Endodermal cell (in vitro differentiated cells): ENCODE measurements at regions not wholly inside any gene's neighbourhood (a gene's known extent, or its start where the extent isn't known, plus 50 kb on each side); places are given as distances from the start of the nearest gene placed in this dataset.

ENCODE experiments used
- DNase-seq: peaks from one replicate; pipeline ENCODE4 v3.0.0-alpha.2; 2017
- H3K27ac ChIP-seq: 2 replicates; pipeline ENCODE4 v1.5.1; 2013; ENCODE audit warnings: mild to moderate bottlenecking, low read depth, low read length, moderate library complexity
- H3K27me3 ChIP-seq: 2 replicates; pipeline ENCODE4 v1.6.1; 2013; ENCODE audit warnings: mild to moderate bottlenecking, low read length, moderate library complexity; ENCODE audit not compliant: insufficient read depth, control insufficient read depth, poor library complexity, severe bottlenecking
- H3K36me3 ChIP-seq: 2 replicates; pipeline ENCODE4 v1.7.0; 2013; ENCODE audit warnings: mild to moderate bottlenecking, low read length, moderate library complexity; ENCODE audit not compliant: control insufficient read depth, insufficient read depth
- H3K4me1 ChIP-seq: one replicate; pipeline ENCODE4 v1.7.0; 2013; ENCODE audit warnings: low read length; ENCODE audit not compliant: control insufficient read depth, insufficient read depth
- H3K4me3 ChIP-seq: 2 replicates; pipeline ENCODE4 v1.5.1; 2013; ENCODE audit warnings: mild to moderate bottlenecking, low read length, moderate library complexity
- H3K9ac ChIP-seq: 2 replicates; pipeline ENCODE4 v1.6.1; 2013; ENCODE audit warnings: mild to moderate bottlenecking, low read length, moderate library complexity; ENCODE audit not compliant: poor library complexity, severe bottlenecking; ENCODE audit errors: extremely low read depth
- H3K9me3 ChIP-seq: 2 replicates; pipeline ENCODE4 v1.6.1; 2013; ENCODE audit warnings: mild to moderate bottlenecking, low read length, moderate library complexity; ENCODE audit not compliant: control insufficient read depth
- H3K27ac Mint-ChIP-seq: 2 replicates; pipeline ENCODE4 v1.8.0; 2020; ENCODE audit warnings: mixed read lengths
- H3K27me3 Mint-ChIP-seq: 2 replicates; pipeline ENCODE4 v1.8.0; 2021; ENCODE audit warnings: mild to moderate bottlenecking, mixed read lengths; ENCODE audit not compliant: insufficient read depth
- H3K36me3 Mint-ChIP-seq: 2 replicates; pipeline ENCODE4 v1.8.0; 2020; ENCODE audit warnings: low read depth, mixed read lengths
- H3K4me1 Mint-ChIP-seq: 2 replicates; pipeline ENCODE4 v1.8.0; 2020; ENCODE audit warnings: mixed read lengths
- H3K4me3 Mint-ChIP-seq: 2 replicates; pipeline ENCODE4 v1.8.0; 2020; ENCODE audit warnings: mild to moderate bottlenecking, moderate library complexity, mixed read lengths
- H3K9me3 Mint-ChIP-seq: 2 replicates; pipeline ENCODE4 v1.8.0; 2020; ENCODE audit warnings: mild to moderate bottlenecking, mixed read lengths
- CTCF ChIP-seq: fragments of 200-600 bp; sonication (generic); conservative IDR thresholded peaks from 2 replicates; pipeline ENCODE4 v1.5.0; 2021; ENCODE audit warnings: antibody characterized with exemption, mild to moderate bottlenecking
- WGBS, 2 experiments: methylation state at CpG; one replicate each; pipeline versions ENCODE4 v1.1.5 to v1.1.7; 2013; ENCODE audit warnings: missing lambda C conversion rate in 2 of 2, mixed read lengths in 1 of 2; ENCODE audit not compliant: insufficient coverage in 1 of 2, insufficient read length in 1 of 2; 5-methylcytosine and 5-hydroxymethylcytosine counted together

- DNase-seq, result no peak
- Mint-ChIP-seq H3K27me3 (peaks cover 3% of the 10 kb centered on the region), H3K9me3 (no peaks in the 10 kb centered on the region), H3K4me3 (no peak overlapping the region), H3K36me3 (no peaks in the 10 kb centered on the region), H3K4me1 (no peaks in the 10 kb centered on the region), H3K27ac (no peak overlapping the region)
- Histone ChIP-seq H3K9me3 (no peaks in the 10 kb centered on the region), H3K27ac (no peak overlapping the region), H3K4me3 (no peak overlapping the region), H3K27me3 (no peaks in the 10 kb centered on the region), H3K4me1 (no peaks in the 10 kb centered on the region), H3K36me3 (no peaks in the 10 kb centered on the region), H3K9ac (no peak overlapping the region)
- WGBS, 2 experiments, result 67 to 68% methylated on average over 3 to 4 of the region's 4 CpGs
- no peak for TF ChIP-seq CTCF
Observed at GRCh38 chr6:149150301-149150700, 167.2 kb upstream of the TAB2 start.

GRCh38 chr6:149150801-149151398 lies 166.6 kb upstream of the TAB2 start:
- Mint-ChIP-seq H3K9me3 (no peaks in the 10 kb centered on the region), H3K27ac (no peak overlapping the region), H3K4me1 (no peaks in the 10 kb centered on the region), H3K27me3 (peaks cover 3% of the 10 kb centered on the region), H3K36me3 (no peaks in the 10 kb centered on the region), H3K4me3 (no peak overlapping the region)
- TF ChIP-seq CTCF, result no peak
- no peak for DNase-seq
- Histone ChIP-seq H3K4me3 (no peak overlapping the region), H3K9me3 (no peaks in the 10 kb centered on the region), H3K4me1 (no peaks in the 10 kb centered on the region), H3K36me3 (no peaks in the 10 kb centered on the region), H3K9ac (no peak overlapping the region), H3K27ac (no peak overlapping the region), H3K27me3 (no peaks in the 10 kb centered on the region)
- 79 to 85% methylated on average over 3 of the region's 3 CpGs for WGBS, 2 experiments

GRCh38 chr6:149152521-149152920 lies 165.0 kb upstream of the TAB2 start:
- no peak overlapping the region for H3K9ac ChIP-seq
- DNase-seq, result no peak
- H3K9me3 Mint-ChIP-seq, result no peaks in the 10 kb centered on the region
- peaks cover 3% of the 10 kb centered on the region for H3K27me3 Mint-ChIP-seq
- WGBS, 2 experiments, result 100% methylated on average over 1 of the region's 1 CpG
- no peak overlapping the region for H3K4me3 Mint-ChIP-seq
- H3K4me3 ChIP-seq, result no peak overlapping the region
- H3K36me3 ChIP-seq, result no peaks in the 10 kb centered on the region
- no peaks in the 10 kb centered on the region for H3K4me1 ChIP-seq
- no peaks in the 10 kb centered on the region for H3K36me3 Mint-ChIP-seq
- H3K4me1 Mint-ChIP-seq, result no peaks in the 10 kb centered on the region
- no peaks in the 10 kb centered on the region for H3K27me3 ChIP-seq
- TF ChIP-seq CTCF, result no peak
- H3K9me3 ChIP-seq, result no peaks in the 10 kb centered on the region
- no peak overlapping the region for H3K27ac Mint-ChIP-seq
- no peak overlapping the region for H3K27ac ChIP-seq
